ENCODE measurements at regions not wholly inside any gene's neighbourhood (a gene's known extent, or its start where the extent isn't known, plus 50 kb on each side); places are given as distances from the start of the nearest gene placed in this dataset.

DNA sequence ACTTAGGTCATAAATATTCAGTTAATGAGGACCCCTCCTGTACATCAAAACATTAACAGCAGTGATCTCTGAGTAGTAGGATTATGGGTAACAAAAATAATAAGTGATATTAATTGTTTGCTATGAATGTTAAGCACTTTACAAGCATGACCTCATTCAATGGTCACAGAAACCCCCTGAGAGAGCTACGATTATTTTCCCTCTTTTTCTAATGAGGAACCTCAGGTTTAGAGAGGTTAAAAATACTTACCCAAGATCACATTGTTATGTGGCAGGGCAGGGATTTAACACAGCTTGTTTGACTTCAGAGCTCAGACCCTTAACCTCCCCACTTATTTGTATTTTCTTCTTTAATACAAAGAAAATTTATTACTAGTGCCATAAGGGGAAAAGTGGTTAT, 228.2 kb downstream of the TBL1XR1 start:
- DNase-seq, result no peak

DNA sequence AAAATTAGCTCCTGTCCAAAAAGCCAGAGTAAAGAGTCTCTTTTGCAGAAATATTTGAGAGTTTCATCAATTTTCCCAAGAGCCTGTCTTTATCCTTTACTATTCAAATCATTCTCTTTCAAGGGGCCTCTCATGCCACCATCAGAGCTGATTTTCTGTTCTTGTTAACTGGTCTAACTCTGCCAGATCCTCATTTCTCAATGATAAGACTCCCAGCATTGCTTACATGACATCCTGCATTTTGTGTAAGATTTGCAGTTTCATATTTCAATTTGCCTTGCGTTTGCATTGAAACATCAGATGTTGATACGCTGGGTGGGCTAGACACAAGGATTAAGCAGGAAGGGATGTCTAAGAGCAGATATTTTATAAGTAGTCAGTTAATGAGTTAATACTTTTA, 228.7 kb downstream of the TBL1XR1 start:
- DNase-seq, result no peak

DNA sequence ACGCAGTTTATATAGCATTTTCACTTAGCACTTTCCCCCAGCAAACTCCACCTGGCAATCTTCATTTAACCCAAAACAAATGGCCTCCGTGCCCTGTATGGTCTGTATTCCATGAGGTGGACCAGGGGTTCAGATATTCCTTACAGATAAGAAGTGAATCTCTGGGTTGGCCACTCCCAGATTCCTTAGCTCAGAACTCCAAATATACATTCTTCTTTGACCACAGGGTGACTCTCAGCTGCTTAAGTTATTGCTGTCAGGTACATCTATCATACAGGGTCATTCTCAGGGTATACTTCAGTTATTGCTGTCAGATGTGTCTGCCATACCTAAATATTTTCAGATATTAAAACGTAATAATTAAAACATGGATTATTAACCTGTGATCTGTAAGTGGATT, 229.8 kb downstream of the TBL1XR1 start:
- DNase-seq, result no peak

DNA sequence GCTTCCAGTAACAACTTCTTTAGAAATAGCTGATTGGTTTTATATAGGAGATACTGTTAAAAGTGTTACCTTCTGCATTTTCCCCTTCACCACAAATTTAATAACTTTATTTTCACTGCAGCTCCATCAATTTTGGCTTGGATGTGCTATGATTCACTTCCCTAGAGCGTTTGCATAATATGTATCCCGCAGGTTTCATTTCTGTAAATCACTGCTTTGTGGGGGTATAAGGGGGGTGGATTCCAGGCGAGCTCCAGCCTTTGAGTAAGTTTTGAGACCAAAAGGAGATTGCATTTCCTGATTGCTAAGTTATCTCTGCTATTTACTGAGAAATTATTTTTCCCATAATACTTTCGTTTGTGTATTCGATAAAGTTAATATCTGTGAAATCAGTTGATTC, 232.6 kb downstream of the TBL1XR1 start:
- DNase-seq, result no peak

DNA sequence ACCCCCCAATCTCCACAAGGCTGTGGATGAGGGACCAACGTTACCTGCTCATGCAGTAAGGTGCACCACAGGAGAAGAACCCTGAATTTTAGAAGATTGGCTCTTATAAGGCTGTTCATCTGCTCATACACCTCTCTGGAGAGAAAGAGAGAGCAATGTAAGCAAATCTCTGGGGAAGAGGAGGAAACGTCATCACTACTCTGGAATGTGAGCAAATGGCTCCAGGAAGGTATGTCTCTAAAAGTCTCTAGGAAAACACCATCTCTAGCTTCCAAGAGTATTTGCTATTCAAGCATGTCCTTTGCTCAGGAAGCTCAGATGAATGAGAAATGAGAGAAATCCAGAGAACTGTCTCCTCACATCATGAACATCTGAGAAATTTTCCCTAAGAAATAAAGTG, 235.4 kb downstream of the TBL1XR1 start:
- DNase-seq, result no peak

DNA sequence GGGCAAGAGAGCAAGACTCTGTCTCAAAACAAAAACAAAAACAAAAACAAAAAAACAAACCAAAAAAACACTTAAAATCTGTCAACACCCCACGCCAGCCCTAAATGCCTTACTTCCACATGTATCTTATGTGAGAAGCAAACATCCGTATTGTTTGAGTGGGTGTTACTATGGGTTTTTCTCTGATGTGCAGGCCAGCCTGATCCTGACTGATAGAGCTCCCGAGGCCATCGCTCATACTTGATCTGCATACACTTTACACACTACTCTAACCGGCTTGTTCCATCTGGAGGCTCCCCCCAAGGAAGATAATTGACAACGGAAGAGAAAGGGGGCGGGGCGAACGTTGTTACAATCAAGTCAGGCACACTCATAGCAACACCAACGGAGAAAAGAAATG, 237.4 kb downstream of the TBL1XR1 start:
- no peak for DNase-seq

DNA sequence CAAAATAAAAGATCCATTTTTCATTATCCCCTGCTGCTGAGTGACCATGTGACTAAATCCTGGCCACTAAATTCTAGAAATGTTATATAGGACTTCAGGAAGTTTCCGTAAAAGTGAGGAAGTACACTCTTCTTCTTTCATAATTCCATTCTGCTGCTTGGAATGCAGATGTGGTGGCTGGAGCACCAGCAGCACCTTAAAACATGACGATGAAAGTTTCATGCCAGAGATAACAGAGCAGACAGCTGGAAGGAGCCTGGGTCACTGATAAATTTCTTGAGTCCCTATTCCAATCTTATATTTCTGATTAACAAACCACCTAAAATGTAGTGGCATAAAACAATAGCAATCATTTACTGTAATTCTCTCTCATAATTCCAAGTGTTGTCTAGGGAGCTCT, 238.7 kb downstream of the TBL1XR1 start:
- no peak for DNase-seq

DNA sequence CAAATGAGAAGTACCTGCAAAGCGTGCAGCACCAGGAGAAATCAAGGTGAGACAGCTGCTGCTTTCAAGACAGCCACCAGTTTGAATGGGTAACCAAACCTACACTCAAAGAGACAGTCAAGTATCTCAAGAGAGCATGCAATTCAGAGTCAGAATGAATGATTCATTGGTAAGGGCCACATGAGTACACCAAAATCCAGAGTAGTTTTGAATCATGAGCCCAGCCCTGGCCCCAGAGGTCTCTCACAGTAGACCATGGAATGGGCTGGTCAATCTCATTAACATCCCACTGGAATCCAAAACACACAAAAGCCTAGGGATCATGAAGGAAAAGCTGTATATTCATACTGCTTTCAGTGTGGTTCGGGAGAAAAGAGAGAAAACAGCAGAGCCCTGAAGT, 242.8 kb downstream of the TBL1XR1 start:
- no peak for DNase-seq

DNA sequence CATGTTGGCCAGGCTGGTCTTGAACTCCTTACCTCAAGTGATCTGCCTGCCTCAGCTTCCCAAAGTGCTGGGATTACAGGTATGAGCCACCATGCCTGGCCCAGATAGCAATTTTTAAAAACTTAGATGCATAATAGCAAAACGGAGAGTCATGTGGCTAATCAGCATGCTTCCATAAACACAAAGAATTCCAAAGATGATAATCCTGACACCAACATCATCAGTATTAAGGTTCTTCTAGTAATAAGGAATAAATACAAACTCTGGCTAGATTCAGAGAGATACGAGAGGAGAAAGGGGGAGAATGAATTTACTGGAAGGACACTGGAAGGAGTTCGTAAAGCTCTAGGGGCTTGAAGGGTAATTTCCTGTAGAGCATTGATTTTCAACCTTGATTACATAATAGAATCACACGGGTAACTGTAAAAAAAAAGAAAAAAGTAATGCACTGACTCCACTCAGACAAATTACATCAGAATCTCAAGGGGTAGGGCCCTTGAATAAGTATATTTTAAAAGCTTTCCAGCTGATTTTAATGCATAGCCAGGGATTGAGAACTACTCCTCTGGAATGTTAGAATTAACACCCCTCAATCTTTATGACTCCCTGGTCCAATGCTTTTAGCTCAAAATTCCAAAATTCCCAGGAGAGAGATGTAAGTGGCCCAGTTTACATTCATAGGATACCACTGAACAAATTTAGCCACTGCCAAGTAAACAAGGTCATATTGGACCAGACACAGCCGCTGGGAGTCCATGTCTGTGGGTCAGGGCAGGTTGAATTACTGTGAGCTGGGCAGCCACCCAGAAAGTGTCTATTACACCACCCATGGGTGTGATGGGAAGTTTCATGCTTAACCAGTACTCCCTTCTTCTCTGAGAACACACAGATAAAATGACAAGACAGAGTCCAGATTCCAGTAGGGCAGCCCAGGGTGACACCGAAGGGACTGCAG, 243.9 kb downstream of the TBL1XR1 start:
- no peak for DNase-seq

DNA sequence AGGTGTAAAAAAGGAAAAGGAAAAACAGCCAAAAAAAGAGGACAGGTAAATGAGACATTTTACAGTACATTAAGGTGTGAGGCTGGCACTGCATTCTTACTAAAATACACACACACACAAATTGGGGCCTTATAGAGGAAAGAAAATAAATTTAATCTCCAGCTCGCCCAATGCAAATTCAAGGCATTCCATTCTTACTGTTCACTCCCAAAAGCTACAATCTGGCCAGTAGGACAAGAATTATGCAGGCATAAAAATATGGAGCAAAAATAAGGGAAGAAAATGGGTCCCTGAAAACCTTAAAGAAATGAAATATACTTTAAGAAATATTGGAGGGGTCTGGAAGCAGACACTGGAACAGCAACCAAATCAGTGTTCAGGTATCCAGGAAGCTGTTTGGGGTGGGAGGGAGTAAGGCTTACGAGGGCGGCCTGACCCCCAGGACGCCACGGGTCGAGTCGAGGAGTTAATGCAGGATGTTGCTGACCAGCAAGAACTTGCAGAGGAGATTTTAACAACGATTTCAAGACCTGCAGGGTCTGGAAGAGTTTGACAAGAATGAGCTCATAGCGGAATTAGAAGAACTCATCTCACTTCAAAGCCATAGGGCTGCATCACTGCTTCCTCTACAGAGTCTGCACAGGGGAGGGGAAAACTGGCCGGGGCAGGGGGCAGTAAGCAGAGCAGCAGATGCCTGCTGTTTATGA, 245.5 kb downstream of the TBL1XR1 start:
- no peak for DNase-seq

DNA sequence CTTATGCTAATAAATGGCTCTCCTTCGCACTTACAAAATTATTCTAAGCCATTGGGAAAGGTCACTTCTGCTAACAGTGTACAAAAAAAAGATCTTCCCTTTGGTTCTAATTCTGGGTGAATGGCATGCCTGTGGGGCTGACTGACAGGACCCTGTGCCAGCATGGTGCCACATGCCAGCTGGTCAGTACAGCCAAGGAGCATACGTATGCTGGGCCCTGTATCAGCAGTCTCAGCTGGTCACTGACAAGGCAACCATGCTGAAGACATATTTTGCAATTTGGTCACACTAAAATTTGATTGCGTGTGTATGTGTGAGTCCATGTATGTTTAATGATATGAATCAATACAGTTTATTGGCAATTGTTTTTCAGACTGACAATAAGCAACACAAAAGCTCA, 246.1 kb downstream of the TBL1XR1 start:
- no peak for DNase-seq

DNA sequence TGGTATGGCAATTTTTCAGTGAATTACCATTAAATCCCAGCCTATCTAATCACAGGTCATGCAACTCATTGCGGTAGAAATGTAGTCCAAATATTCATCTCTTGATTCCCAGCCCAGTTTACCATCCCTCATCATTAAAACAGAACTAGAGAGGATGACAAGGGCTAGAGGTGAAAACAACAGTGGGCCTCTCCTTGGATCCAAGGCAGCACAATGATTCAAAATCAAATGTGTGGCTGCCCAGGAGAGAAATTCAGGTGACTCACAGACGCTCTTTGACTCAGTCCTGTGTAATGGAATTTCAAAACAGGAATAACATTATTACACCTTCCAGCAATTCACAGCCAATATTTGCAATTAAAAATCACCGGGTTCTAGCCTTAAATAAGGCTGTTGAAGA, 246.5 kb downstream of the TBL1XR1 start:
- DNase-seq, result no peak

DNA sequence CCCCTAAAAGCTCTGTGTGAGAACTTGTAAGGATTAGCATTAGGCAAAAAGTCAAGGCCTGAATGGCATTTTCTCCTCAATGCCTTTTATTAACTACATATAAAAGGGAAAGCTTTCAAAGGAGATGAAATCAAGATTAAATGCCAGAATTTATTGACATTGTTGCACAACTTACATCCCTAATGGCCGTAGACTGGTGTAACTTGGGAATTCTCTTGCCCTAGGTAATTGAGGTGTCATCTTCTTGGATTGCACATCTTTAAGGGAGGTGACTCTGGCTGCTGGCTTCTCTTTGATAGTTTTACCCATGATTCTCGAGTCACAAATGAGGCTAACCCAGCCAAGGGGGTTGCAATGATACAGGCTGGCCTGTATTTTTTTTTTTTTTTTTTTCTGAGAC, 249.1 kb downstream of the TBL1XR1 start:
- DNase-seq, result no peak

DNA sequence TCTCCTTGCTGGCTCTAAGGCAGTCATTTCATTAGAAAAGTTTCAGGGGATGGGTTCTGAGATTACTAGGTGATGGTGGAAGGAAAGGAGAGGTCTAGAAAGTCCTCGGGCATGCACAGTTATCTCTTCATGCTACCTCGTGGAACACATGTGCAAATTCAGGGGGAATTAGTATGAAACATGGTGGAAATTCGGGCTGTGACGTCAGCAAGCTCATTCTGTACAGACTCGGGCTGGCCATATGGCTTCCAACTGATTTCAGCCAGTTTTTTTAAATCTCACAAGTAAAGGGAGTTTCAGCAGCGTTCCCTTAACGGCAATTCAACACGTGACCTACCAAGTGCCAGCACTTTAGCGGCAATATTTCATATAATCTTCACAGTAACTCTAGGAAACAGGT, 251.1 kb downstream of the TBL1XR1 start:
- no peak for DNase-seq

DNA sequence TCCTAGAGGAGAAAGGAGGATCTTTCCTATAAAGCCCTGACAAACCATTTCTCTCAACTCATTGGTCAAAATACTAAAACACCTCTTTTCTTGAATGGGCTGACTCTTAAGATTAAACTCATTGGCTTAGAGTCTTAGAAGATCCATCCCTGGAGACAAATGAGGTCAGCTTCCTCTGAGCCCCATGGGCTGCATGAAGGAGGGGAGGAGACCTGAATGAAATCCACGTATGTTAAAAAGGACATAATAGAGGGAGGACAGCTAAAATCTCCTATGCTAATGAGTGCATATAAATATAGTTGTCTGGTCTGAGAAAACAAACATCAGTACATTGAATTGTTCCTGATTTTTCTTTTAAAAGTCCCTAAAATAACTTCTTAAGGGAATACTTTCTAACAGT, 255.0 kb downstream of the TBL1XR1 start:
- DNase-seq, result no peak

DNA sequence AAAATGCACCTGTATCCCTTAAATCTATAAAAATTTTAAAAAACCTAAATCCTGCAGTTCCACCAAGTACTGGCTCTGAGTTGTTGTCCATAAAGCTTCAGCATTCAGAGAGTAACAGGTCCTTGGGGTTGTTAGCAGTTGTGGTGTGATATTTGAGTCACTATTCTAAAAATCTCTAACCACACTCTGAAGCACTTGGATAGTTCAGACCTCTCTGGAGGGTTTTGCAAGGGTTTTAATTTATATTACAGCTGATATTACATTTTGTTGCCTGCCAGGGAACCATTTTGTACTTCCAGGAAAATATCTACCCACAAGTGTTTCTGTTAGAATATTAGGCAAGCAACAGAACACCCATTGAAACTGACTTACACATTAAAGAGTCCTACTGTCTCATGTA, 255.6 kb downstream of the TBL1XR1 start:
- no peak for DNase-seq

DNA sequence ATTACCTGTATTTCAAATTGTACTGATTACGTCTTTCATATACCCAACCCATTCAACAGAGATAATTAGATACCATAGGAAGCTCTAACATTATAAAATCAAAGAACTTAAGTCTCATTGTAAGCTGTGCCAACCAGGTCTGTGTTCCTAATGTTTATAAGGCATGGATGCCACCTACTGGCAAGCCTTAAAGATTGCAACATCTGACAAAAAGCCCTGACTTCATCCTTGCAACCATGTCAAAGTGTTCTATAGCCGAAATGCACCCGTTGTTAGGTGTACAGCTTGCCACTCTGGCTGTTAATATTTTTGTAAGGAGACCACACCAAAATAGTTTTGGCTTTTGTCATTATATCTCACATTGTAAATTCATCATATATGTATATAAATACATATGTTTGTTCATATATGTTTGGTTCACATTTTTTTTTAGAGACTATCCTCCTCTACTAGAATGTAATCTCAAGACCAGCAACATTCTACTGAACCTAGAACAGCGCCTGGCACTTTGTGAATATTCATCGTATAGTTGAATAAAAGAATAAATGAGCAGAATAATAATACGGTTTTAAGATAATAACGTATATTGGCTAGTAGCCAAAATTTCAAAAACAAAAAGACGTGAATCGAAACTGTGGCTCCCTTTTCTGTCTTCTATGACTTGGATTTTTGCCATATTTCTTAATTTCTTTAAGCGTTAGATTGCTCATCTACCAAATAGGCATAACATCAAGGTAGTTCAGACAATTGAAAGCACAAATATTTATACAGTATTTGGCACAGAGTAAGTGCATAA, 258.1 kb downstream of the TBL1XR1 start:
- no peak for DNase-seq

DNA sequence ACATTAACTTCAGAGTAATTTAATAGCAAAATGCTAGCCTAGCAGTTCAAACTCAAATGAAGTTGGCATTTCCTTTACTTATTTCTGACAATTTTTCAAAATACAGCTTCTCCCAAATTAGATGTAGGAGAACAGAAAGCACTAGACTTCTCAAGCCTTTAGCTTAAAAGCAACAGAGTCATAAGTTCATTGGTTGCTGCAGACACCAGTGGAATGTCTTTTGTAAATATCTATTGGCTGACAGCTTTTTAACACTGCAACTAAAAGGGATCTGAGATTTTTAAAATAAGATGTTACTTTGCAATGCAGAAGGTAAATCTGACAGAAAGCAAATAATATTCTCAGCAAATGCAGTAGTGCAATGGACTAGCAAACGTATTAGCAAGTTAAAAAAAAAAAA, 259.3 kb downstream of the TBL1XR1 start:
- no peak for DNase-seq

DNA sequence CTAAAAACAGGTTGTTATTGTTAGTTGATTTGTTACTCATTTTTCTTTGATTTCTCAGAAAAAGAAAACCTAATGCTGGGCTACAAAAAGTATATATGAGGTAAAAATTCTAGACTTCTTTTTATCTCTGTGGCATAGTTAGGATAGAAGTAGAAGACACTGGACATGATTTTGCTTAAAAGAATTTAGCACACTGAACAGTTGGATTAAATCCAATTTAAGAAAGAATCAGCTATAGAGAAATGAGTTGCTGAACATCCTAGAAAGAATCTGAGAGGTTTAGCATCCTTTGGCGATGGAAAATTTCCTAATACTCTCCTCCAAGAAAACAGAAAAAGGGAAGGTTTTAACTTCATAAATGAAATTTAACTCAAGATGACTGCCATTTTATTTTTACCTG, 259.7 kb downstream of the TBL1XR1 start:
- DNase-seq, result no peak

DNA sequence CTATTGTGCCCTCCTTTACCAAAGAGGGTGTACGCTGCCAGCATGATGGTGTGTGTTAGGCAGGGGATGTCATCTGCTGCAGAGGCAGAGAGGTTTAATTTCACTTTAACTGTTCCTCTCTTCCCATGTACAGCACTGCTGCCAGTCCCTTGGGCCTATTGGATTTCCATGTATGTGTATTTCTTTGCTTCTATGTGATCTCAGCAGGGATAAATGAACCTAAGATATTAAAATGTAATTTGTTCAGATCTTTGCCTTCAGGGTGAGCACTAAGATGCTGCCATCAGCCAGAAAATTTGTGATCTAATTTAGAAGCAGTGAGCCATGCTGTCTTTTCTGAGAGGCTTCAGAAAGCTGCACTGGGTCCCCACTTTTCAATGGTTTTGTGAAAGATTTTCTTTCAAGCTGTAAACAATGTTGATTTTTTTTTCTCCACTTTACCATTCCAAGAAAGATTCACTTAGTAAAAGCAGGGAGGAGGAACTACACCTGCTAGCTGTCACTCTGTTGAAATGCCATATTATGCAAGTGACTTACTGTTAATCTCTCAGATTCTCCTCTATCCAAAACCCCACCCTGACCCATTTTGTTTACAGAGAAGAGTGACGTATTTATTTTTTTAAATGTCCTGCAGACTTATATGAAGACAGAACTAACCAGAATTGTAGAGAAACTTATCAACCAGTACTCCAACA, 261.9 kb downstream of the TBL1XR1 start:
- DNase-seq, result no peak

DNA sequence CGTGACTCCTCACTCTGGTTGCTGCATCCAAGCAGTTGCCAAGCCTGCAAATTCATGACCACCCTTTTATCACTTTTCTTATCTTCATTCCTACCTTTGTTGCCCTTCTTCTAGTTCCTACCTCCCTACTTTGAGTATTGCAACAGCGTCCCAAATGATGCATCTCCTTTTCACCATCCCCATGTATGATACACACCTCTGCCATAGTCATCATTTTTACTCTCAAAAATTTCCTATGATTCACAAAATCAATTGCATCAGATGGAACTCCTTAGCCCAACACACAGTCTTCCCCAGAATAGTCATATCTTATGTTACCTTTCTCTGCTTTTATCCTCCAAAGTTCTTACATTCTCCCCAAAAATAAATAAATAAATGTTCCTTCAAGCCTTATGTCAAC, 262.6 kb downstream of the TBL1XR1 start:
- DNase-seq, result no peak

DNA sequence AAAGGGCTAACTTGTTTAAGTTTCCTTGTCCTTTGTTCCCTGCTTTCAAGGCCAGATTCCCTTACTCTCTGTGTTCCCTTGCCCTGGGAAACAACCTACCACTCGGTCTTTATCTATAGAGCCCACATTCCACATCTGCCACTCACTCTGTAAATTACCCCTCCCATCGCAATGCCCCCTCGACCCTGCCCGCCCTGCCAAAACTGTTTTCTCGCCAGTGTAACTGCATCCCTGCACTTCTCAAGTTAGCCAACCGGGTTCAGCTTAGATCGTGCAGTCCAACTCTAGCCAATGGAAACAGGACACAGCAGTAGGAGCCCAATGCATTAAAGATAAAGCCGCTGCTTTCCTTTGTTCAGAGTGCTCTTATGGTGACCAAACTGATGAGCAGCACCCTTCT, 263.6 kb downstream of the TBL1XR1 start:
- no peak for DNase-seq

Data from right kidney (tissue), 1 donor.